ENCODE measurements at regions not wholly inside any gene's neighbourhood (a gene's known extent, or its start where the extent isn't known, plus 50 kb on each side); places are given as distances from the start of the nearest gene placed in this dataset.
"Not testable (repeated sequence)": the region's sequence is repeated elsewhere in the genome, so short reads cannot be mapped to it uniquely, and the experiment has no call there.

DNA sequence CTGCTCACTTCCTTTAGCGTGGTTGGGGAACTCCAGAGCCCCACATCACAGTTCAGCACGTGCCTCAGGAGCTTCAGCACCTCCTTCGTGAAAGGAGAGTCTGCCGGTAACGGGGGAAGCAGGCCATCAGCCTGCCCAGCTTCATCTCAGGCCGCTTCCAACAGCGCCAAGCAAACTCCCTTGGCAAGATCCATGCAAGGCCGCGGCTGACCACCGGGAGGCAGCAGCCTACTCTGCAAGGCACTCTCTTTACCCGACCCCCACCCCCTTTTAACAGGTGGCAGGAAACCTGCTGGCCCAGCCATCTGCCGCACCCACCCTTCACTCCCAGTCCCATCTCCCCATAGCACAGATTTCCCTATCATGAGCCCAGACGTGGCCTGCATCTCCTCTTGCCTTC lies 97.4 kb upstream of the ZNF98 start:
- CTCF ChIA-PET; BruUV-seq (replicated peaks); H3K36me3 ChIP-seq (ENCODE audit: control insufficient read depth, insufficient read depth, low read length); H3K27ac ChIP-seq (ENCODE audit: insufficient read depth, low read length); H3K14ac ChIP-seq (replicated peaks; ENCODE audit: low read depth, low read length); H3K4me3 ChIP-seq (ENCODE audit: insufficient read depth, low read depth, low read length); ATAC-seq (ENCODE audit: low read depth); H2BK15ac ChIP-seq (ENCODE audit: low read depth, low read length); H3K4me1 ChIP-seq (ENCODE audit: control insufficient read depth, insufficient read depth, low read length); intact Hi-C loops (cut with micrococcal nuclease); H3K23ac ChIP-seq (ENCODE audit: low read depth, low read length); H3K4me2 ChIP-seq (ENCODE audit: low read depth, low read length); H2BK5ac ChIP-seq (ENCODE audit: low read depth, low read length, poor library complexity, severe bottlenecking); H2AK5ac ChIP-seq (ENCODE audit: low read depth, low read length); H3K4ac ChIP-seq (ENCODE audit: low read depth, low read length); H4K5ac ChIP-seq (ENCODE audit: low read depth, low read length); H2AFZ ChIP-seq (replicated peaks; ENCODE audit: low read length, poor library complexity); POLR2A ChIA-PET (ENCODE audit: unreplicated experiment); H3K9ac ChIP-seq (ENCODE audit: low read depth, low read length); H3K18ac ChIP-seq (ENCODE audit: low read depth, low read length); H3K56ac ChIP-seq (ENCODE audit: extremely low read depth, insufficient read depth, low read length); H4K91ac ChIP-seq (ENCODE audit: insufficient read depth, low read depth, low read length); H3K27me3 ChIP-seq (ENCODE audit: control insufficient read depth, insufficient read depth, low read length); in situ Hi-C loops (cut with MboI; ENCODE audit: low sequenced_read_pairs); H2BK20ac ChIP-seq (ENCODE audit: low read depth, low read length); H2AK9ac ChIP-seq (replicated peaks; ENCODE audit: low read depth, low read length, poor library complexity); dilution Hi-C loops (cut with HindIII; ENCODE audit: low sequenced_read_pairs, unreplicated experiment); H4K20me1 ChIP-seq (ENCODE audit: insufficient read depth, low read length); H3K9me1 ChIP-seq (ENCODE audit: insufficient read depth, low read length); H4K8ac ChIP-seq (ENCODE audit: low read depth in 2 of 2, low read length in 2 of 2); H2BK120ac ChIP-seq (ENCODE audit: low read depth, low read length); H3K79me1 ChIP-seq (ENCODE audit: low read depth in 1 of 2, low read length in 2 of 2); DNase-seq: not testable (repeated sequence)
- no CpG with 5 or more reads among the region's 13 CpGs for WGBS, 2 experiments (ENCODE audit: extremely low coverage in 2 of 2, insufficient read length in 1 of 2)
- peaks cover 53% of the 10 kb centered on the region for H3K9me3 ChIP-seq (ENCODE audit: control insufficient read depth, insufficient read depth, low read length)
